ENCODE measurements at regions not wholly inside any gene's neighbourhood (a gene's known extent, or its start where the extent isn't known, plus 50 kb on each side); places are given as distances from the start of the nearest gene placed in this dataset.

DNA sequence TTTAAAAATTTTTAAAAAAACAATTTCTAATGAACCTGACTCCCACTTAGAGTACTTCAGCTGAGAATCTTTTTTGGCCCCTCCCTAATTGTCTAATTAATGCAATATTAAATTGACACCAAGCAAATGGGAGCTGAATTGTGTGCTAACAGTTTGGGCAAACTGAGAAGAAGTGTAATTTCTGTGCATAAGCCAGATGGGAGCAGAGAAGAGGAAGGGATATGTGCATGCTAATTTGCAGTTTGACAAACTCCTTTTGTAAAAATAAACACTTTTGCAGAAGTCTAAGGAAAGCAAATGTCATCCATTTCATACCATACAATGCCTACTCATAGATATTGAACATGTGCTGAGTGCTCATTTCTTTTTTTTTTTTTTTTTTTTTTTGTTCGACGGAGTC, 332.0 kb downstream of the CYRIA start:
- TF ChIP-seq ZNF292 (tag by site-specific recombination; IDR thresholded peaks at IDR 0.05; ENCODE audit: borderline replicate concordance, low read depth), result no peak
- TF ChIP-seq YY1 (tag by site-specific recombination; IDR thresholded peaks at IDR 0.05), result no peak
- TF ChIP-seq ZSCAN23 (tag by site-specific recombination; IDR thresholded peaks at IDR 0.05), result no peak
- no peak for TF ChIP-seq ZNF121 (tag by site-specific recombination; IDR thresholded peaks at IDR 0.05)
- no peak for TF ChIP-seq TCF7L2 (IDR thresholded peaks at IDR 0.05; ENCODE audit: borderline replicate concordance, low read depth, low read length)
- TF ChIP-seq, protein P1, sequence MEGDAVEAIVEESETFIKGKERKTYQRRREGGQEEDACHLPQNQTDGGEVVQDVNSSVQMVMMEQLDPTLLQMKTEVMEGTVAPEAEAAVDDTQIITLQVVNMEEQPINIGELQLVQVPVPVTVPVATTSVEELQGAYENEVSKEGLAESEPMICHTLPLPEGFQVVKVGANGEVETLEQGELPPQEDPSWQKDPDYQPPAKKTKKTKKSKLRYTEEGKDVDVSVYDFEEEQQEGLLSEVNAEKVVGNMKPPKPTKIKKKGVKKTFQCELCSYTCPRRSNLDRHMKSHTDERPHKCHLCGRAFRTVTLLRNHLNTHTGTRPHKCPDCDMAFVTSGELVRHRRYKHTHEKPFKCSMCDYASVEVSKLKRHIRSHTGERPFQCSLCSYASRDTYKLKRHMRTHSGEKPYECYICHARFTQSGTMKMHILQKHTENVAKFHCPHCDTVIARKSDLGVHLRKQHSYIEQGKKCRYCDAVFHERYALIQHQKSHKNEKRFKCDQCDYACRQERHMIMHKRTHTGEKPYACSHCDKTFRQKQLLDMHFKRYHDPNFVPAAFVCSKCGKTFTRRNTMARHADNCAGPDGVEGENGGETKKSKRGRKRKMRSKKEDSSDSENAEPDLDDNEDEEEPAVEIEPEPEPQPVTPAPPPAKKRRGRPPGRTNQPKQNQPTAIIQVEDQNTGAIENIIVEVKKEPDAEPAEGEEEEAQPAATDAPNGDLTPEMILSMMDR (tag by site-specific recombination; IDR thresholded peaks at IDR 0.05), result no peak
- TF ChIP-seq ZNF768 (tag by site-specific recombination; IDR thresholded peaks at IDR 0.05), result no peak
- TF ChIP-seq, protein P2, sequence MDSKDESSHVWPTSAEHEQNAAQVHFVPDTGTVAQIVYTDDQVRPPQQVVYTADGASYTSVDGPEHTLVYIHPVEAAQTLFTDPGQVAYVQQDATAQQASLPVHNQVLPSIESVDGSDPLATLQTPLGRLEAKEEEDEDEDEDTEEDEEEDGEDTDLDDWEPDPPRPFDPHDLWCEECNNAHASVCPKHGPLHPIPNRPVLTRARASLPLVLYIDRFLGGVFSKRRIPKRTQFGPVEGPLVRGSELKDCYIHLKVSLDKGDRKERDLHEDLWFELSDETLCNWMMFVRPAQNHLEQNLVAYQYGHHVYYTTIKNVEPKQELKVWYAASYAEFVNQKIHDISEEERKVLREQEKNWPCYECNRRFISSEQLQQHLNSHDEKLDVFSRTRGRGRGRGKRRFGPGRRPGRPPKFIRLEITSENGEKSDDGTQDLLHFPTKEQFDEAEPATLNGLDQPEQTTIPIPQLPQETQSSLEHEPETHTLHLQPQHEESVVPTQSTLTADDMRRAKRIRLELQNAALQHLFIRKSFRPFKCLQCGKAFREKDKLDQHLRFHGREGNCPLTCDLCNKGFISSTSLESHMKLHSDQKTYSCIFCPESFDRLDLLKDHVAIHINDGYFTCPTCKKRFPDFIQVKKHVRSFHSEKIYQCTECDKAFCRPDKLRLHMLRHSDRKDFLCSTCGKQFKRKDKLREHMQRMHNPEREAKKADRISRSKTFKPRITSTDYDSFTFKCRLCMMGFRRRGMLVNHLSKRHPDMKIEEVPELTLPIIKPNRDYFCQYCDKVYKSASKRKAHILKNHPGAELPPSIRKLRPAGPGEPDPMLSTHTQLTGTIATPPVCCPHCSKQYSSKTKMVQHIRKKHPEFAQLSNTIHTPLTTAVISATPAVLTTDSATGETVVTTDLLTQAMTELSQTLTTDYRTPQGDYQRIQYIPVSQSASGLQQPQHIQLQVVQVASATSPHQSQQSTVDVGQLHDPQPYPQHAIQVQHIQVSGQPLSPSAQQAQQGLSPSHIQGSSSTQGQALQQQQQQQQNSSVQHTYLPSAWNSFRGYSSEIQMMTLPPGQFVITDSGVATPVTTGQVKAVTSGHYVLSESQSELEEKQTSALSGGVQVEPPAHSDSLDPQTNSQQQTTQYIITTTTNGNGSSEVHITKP (tag by site-specific recombination; IDR thresholded peaks at IDR 0.05), result no peak
- TF ChIP-seq TRIM28 (IDR thresholded peaks at IDR 0.05; ENCODE audit: borderline replicate concordance, low read length), result no peak
- no peak for TF ChIP-seq ZFP41 (tag by site-specific recombination; IDR thresholded peaks at IDR 0.05; ENCODE audit: borderline replicate concordance)
- no peak for TF ChIP-seq KLF10 (tag by site-specific recombination; IDR thresholded peaks at IDR 0.05)
- no peak for TF ChIP-seq ZNF16 (tag by site-specific recombination; IDR thresholded peaks at IDR 0.05; ENCODE audit: low read depth)
- TF ChIP-seq ZBTB17 (tag by site-specific recombination; IDR thresholded peaks at IDR 0.05), result no peak
- no peak for TF ChIP-seq GLIS2 (tag by site-specific recombination; IDR thresholded peaks at IDR 0.05)
